Liver (tissue), 8 donors: ENCODE measurements at regions not wholly inside any gene's neighbourhood (a gene's known extent, or its start where the extent isn't known, plus 50 kb on each side); places are given as distances from the start of the nearest gene placed in this dataset.

Source experiments
- DNase-seq: peaks from one replicate; pipeline ENCODE4 v3.0.0-alpha.2; 2017; ENCODE audit warnings: low spot score
- H3K27ac ChIP-seq, 2 donors: one replicate each; pipeline ENCODE4 v1.7.0; 2013; ENCODE audit warnings: inconsistent platforms in 2 of 2, low read length in 2 of 2, control low read depth in 1 of 2, low read depth in 1 of 2, mild to moderate bottlenecking in 1 of 2
- H3K27me3 ChIP-seq, 4 donors: one replicate each; pipeline versions ENCODE4 v1.6.1 to v1.7.0; 2013; ENCODE audit warnings: low read length in 3 of 4, inconsistent platforms in 1 of 4, mild to moderate bottlenecking in 1 of 4, moderate library complexity in 1 of 4; ENCODE audit not compliant: control insufficient read depth in 4 of 4, insufficient read depth in 4 of 4
- H3K36me3 ChIP-seq, 4 donors: one replicate each; pipeline versions ENCODE4 v1.6.1 to v1.7.0; 2013; ENCODE audit warnings: low read length in 3 of 4, mild to moderate bottlenecking in 3 of 4, low read depth in 1 of 4, moderate library complexity in 1 of 4; ENCODE audit not compliant: control insufficient read depth in 4 of 4, insufficient read depth in 3 of 4
- H3K4me1 ChIP-seq, 4 donors: one replicate each; pipeline versions ENCODE4 v1.6.1 to v1.7.0; 2013; ENCODE audit warnings: low read length in 3 of 4, mild to moderate bottlenecking in 3 of 4, moderate library complexity in 1 of 4; ENCODE audit not compliant: control insufficient read depth in 4 of 4, insufficient read depth in 4 of 4
- H3K4me3 ChIP-seq, 3 donors: one replicate each; pipeline versions ENCODE4 v1.6.1 to v1.7.0; 2013; ENCODE audit warnings: low read length in 3 of 3, control low read depth in 1 of 3, low read depth in 1 of 3, mild to moderate bottlenecking in 1 of 3
- H3K9ac ChIP-seq, 2 donors: one replicate each; pipeline ENCODE4 v1.7.0; 2013; ENCODE audit warnings: low read length in 2 of 2, mild to moderate bottlenecking in 2 of 2, moderate library complexity in 2 of 2, control low read depth in 1 of 2, low read depth in 1 of 2
- H3K9me3 ChIP-seq, 4 donors: one replicate each; pipeline versions ENCODE4 v1.6.1 to v1.7.0; 2013; ENCODE audit warnings: low read length in 3 of 4; ENCODE audit not compliant: control insufficient read depth in 4 of 4
- CTCF ChIP-seq: fragments of 150-350 bp; IDR thresholded peaks from 2 replicates; pipeline ENCODE4 v1.5.1; 2017; ENCODE audit warnings: improper control_type of control experiment, low read depth, low read length; ENCODE audit not compliant: missing input control
- EGR1 ChIP-seq, 2 donors: IDR thresholded peaks; 2 replicates each; pipeline ENCODE4 v1.6.1; 2016 to 2018; ENCODE audit warnings: antibody characterized with exemption in 2 of 2, low read depth in 2 of 2
- FOXA1 ChIP-seq: IDR thresholded peaks from 2 replicates; pipeline ENCODE4 v1.6.1; 2016; ENCODE audit warnings: antibody characterized with exemption
- FOXA2 ChIP-seq: IDR thresholded peaks from 2 replicates; pipeline ENCODE4 v1.6.1; 2016; ENCODE audit warnings: antibody characterized with exemption
- GABPA ChIP-seq, 2 donors: IDR thresholded peaks in 1 of 2; conservative IDR thresholded peaks in 1 of 2; 2 replicates each; pipeline ENCODE4 v1.6.1; 2016; ENCODE audit warnings: antibody characterized with exemption in 2 of 2, mild to moderate bottlenecking in 1 of 2, moderate library complexity in 1 of 2
- HNF4A ChIP-seq, 2 donors: conservative IDR thresholded peaks; 2 replicates each; pipeline ENCODE4 v1.6.1; 2016; ENCODE audit warnings: antibody characterized with exemption in 2 of 2, mild to moderate bottlenecking in 2 of 2
- HNF4G ChIP-seq: IDR thresholded peaks from 2 replicates; pipeline ENCODE4 v1.6.1; 2016; ENCODE audit warnings: antibody characterized with exemption
- JUND ChIP-seq, 2 donors: IDR thresholded peaks; 2 replicates each; pipeline ENCODE4 v1.6.1; 2016; ENCODE audit warnings: antibody characterized with exemption in 2 of 2
- NR2F2 ChIP-seq: IDR thresholded peaks from 2 replicates; pipeline ENCODE4 v1.6.1; 2016; ENCODE audit warnings: antibody characterized with exemption
- RAD21 ChIP-seq, 2 donors: IDR thresholded peaks; 2 replicates each; pipeline ENCODE4 v1.6.1; 2016; ENCODE audit warnings: antibody characterized with exemption in 2 of 2, mild to moderate bottlenecking in 2 of 2
- REST ChIP-seq: IDR thresholded peaks from 2 replicates; pipeline ENCODE4 v1.6.1; 2016; ENCODE audit warnings: antibody characterized with exemption, mild to moderate bottlenecking
- RXRA ChIP-seq, 2 donors: IDR thresholded peaks; 2 replicates each; pipeline ENCODE4 v1.6.1; 2017 to 2018; ENCODE audit warnings: antibody characterized with exemption in 2 of 2, mild to moderate bottlenecking in 1 of 2
- SP1 ChIP-seq: IDR thresholded peaks from 2 replicates; pipeline ENCODE4 v1.6.1; 2018; ENCODE audit warnings: antibody characterized with exemption, mild to moderate bottlenecking
- TAF1 ChIP-seq: conservative IDR thresholded peaks from 2 replicates; pipeline ENCODE4 v1.6.1; 2016; ENCODE audit warnings: antibody characterized with exemption, mild to moderate bottlenecking
- YY1 ChIP-seq: IDR thresholded peaks from 2 replicates; pipeline ENCODE4 v1.6.1; 2016; ENCODE audit warnings: antibody characterized with exemption, mild to moderate bottlenecking
- WGBS: extraction: QIAGEN DNeasy Blood & Tissue Kit; methylation state at CpG from one replicate; pipeline ENCODE4 v1.1.7; 2013; 5-methylcytosine and 5-hydroxymethylcytosine counted together
- TF ChIP-seq, protein P1 (sequence below): IDR thresholded peaks from 2 replicates; pipeline ENCODE4 v1.6.1; 2016; ENCODE audit warnings: antibody characterized with exemption
- TF ChIP-seq, protein P2 (sequence below): IDR thresholded peaks from 2 replicates; pipeline ENCODE4 v1.6.1; 2016; ENCODE audit warnings: antibody characterized with exemption
- TF ChIP-seq, protein P3 (sequence below): IDR thresholded peaks from 2 replicates; pipeline ENCODE4 v1.6.1; 2016; ENCODE audit warnings: antibody characterized with exemption
- donor health status: healthy.
- donor health status: healthy.
- donor health status: healthy.
- donor health status: healthy.
- donor health status: healthy.

- Histone ChIP-seq H3K36me3 (no peaks in the 10 kb centered on the region), H3K4me3 (no peak overlapping the region), H3K27me3 (no peaks in the 10 kb centered on the region), H3K27ac (no peak overlapping the region), H3K9ac (no peak overlapping the region), H3K4me1 (peaks cover 0 to 11% (median 5%) of the 10 kb centered on the region in 4 donors), H3K9me3 (no peaks in the 10 kb centered on the region)
- TF ChIP-seq JUND (IDR thresholded peaks at IDR 0.05) (no peak), FOXA1 (no peak), YY1 (no peak), GABPA (IDR thresholded peaks at IDR 0.05 in 1 of 2, conservative IDR thresholded peaks at IDR 0.05 in 1 of 2) (no peak), REST (no peak), TAF1 (no peak), RXRA (IDR thresholded peaks at IDR 0.05) (no peak), CTCF (no peak), HNF4A (conservative IDR thresholded peaks at IDR 0.05) (no peak), EGR1 (IDR thresholded peaks at IDR 0.05; ENCODE audit: low read depth in 2 of 2) (no peak), SP1 (no peak), NR2F2 (no peak), RAD21 (IDR thresholded peaks at IDR 0.05) (no peak), FOXA2 (no peak), HNF4G (no peak)
- TF ChIP-seq, protein P1, sequence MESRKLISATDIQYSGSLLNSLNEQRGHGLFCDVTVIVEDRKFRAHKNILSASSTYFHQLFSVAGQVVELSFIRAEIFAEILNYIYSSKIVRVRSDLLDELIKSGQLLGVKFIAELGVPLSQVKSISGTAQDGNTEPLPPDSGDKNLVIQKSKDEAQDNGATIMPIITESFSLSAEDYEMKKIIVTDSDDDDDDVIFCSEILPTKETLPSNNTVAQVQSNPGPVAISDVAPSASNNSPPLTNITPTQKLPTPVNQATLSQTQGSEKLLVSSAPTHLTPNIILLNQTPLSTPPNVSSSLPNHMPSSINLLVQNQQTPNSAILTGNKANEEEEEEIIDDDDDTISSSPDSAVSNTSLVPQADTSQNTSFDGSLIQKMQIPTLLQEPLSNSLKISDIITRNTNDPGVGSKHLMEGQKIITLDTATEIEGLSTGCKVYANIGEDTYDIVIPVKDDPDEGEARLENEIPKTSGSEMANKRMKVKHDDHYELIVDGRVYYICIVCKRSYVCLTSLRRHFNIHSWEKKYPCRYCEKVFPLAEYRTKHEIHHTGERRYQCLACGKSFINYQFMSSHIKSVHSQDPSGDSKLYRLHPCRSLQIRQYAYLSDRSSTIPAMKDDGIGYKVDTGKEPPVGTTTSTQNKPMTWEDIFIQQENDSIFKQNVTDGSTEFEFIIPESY, result no peak
- TF ChIP-seq, protein P2, sequence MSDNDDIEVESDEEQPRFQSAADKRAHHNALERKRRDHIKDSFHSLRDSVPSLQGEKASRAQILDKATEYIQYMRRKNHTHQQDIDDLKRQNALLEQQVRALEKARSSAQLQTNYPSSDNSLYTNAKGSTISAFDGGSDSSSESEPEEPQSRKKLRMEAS, result no peak
- TF ChIP-seq, protein P3, sequence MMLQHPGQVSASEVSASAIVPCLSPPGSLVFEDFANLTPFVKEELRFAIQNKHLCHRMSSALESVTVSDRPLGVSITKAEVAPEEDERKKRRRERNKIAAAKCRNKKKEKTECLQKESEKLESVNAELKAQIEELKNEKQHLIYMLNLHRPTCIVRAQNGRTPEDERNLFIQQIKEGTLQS, result no peak
- 91% methylated on average over 3 of the region's 3 CpGs for WGBS
- no peak for DNase-seq
These were observed 218.4 kb downstream of the FRK start for GRCh38 chr6:115842338-115842737.
